Parathyroid adenoma (tissue), 2 donors: ENCODE measurements at regions not wholly inside any gene's neighbourhood (a gene's known extent, or its start where the extent isn't known, plus 50 kb on each side); places are given as distances from the start of the nearest gene placed in this dataset.

Experiments used
- H2AFZ ChIP-seq: fragments of 300-600 bp; sonication (generic); one replicate; pipeline ENCODE4 v1.7.0; 2017; ENCODE audit warnings: antibody characterized with exemption, mild to moderate bottlenecking
- H3K27ac ChIP-seq: fragments of 300-600 bp; sonication (generic); one replicate; pipeline ENCODE4 v1.7.0; 2017
- H3K27me3 ChIP-seq: fragments of 300-600 bp; sonication (generic); one replicate; pipeline ENCODE4 v1.7.0; 2017; ENCODE audit warnings: low read length; ENCODE audit not compliant: control insufficient read depth, insufficient read depth
- H3K36me3 ChIP-seq: fragments of 300-600 bp; sonication (generic); one replicate; pipeline ENCODE4 v1.7.0; 2017; ENCODE audit warnings: low read length; ENCODE audit not compliant: control insufficient read depth, insufficient read depth
- H3K4me1 ChIP-seq: fragments of 300-600 bp; sonication (generic); one replicate; pipeline ENCODE4 v1.7.0; 2017; ENCODE audit warnings: control low read depth
- H3K4me2 ChIP-seq: fragments of 300-600 bp; sonication (generic); one replicate; pipeline ENCODE4 v1.7.0; 2017; ENCODE audit warnings: low read length
- H3K4me3 ChIP-seq: fragments of 300-600 bp; sonication (generic); one replicate; pipeline ENCODE4 v1.7.0; 2017; ENCODE audit warnings: low read depth, low read length
- H3K79me2 ChIP-seq: fragments of 300-600 bp; sonication (generic); one replicate; pipeline ENCODE4 v1.7.0; 2017; ENCODE audit warnings: control low read depth
- H3K9ac ChIP-seq: fragments of 300-600 bp; sonication (generic); one replicate; pipeline ENCODE4 v1.7.0; 2017; ENCODE audit warnings: mild to moderate bottlenecking
- H3K9me3 ChIP-seq: fragments of 300-600 bp; sonication (generic); one replicate; pipeline ENCODE4 v1.7.0; 2017; ENCODE audit warnings: low read length; ENCODE audit not compliant: control insufficient read depth
- TF ChIP-seq, protein P1 (sequence below): fragments of 300-600 bp; sonication (generic); IDR thresholded peaks from one replicate; pipeline ENCODE4 v1.7.0; 2017; ENCODE audit warnings: antibody characterized with exemption, mild to moderate bottlenecking
- donor health status: primary hyperparathyroidism.

- H3K9me3 ChIP-seq, result no peaks in the 10 kb centered on the region
- H3K4me2 ChIP-seq, result no peak overlapping the region
- H3K4me1 ChIP-seq, result no peaks in the 10 kb centered on the region
- H3K4me3 ChIP-seq, result no peak overlapping the region
- no peak overlapping the region for H3K27ac ChIP-seq
- no peaks in the 10 kb centered on the region for H3K36me3 ChIP-seq
- H3K79me2 ChIP-seq, result no peaks in the 10 kb centered on the region
- TF ChIP-seq, protein P1, sequence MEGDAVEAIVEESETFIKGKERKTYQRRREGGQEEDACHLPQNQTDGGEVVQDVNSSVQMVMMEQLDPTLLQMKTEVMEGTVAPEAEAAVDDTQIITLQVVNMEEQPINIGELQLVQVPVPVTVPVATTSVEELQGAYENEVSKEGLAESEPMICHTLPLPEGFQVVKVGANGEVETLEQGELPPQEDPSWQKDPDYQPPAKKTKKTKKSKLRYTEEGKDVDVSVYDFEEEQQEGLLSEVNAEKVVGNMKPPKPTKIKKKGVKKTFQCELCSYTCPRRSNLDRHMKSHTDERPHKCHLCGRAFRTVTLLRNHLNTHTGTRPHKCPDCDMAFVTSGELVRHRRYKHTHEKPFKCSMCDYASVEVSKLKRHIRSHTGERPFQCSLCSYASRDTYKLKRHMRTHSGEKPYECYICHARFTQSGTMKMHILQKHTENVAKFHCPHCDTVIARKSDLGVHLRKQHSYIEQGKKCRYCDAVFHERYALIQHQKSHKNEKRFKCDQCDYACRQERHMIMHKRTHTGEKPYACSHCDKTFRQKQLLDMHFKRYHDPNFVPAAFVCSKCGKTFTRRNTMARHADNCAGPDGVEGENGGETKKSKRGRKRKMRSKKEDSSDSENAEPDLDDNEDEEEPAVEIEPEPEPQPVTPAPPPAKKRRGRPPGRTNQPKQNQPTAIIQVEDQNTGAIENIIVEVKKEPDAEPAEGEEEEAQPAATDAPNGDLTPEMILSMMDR, result no peak
- no peaks in the 10 kb centered on the region for H3K27me3 ChIP-seq
- no peak overlapping the region for H3K9ac ChIP-seq
- no peak overlapping the region for H2AFZ ChIP-seq
Observed at GRCh38 chr1:68352202-68352601, 97.6 kb downstream of the RPE65 start.

GRCh38 chr1:68347415-68347814 is 102.3 kb downstream of the RPE65 start:
- Histone ChIP-seq H3K4me1 (no peaks in the 10 kb centered on the region), H3K4me2 (no peak overlapping the region), H3K9me3 (no peaks in the 10 kb centered on the region), H3K79me2 (no peaks in the 10 kb centered on the region), H3K27ac (no peak overlapping the region), H3K4me3 (no peak overlapping the region), H3K27me3 (no peaks in the 10 kb centered on the region), H3K36me3 (no peaks in the 10 kb centered on the region), H2AFZ (no peak overlapping the region), H3K9ac (no peak overlapping the region)
- TF ChIP-seq, protein P1, result no peak

DNA sequence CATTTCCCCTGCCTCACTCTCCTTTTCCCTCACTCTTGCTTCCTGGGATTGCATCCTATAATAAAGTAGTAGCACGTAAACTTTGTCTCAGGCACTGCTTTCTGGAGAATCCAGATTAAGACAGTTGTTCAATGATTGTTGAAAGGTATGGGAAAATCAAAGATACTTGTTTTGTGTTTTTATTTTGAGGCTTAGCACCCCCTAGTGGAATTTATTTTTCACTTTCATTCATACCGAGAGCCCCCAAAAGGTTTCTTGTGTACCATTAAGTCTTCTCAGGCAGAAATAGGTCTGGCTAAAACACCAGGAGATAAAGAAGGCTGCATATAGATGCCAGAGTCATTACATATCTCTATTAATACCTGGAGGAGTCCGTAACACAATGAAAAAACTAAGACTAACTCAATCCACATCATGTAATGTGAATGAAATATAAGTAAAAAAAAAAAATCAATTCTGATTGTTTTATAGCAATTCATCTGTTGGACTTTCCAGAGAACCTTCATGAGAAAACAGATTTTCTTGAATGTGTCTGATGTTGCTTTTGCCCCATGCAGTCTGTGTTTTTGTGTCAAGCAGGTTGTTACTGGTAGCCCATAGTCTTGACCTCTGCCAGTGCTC is 103.5 kb downstream of the RPE65 start:
- TF ChIP-seq, protein P1, result peak; percentile 14
- Histone ChIP-seq H2AFZ (no peak overlapping the region), H3K36me3 (no peaks in the 10 kb centered on the region), H3K9ac (no peak overlapping the region), H3K79me2 (no peaks in the 10 kb centered on the region), H3K27me3 (no peaks in the 10 kb centered on the region), H3K9me3 (no peaks in the 10 kb centered on the region), H3K4me1 (no peaks in the 10 kb centered on the region), H3K4me2 (no peak overlapping the region), H3K4me3 (no peak overlapping the region), H3K27ac (no peak overlapping the region)

DNA sequence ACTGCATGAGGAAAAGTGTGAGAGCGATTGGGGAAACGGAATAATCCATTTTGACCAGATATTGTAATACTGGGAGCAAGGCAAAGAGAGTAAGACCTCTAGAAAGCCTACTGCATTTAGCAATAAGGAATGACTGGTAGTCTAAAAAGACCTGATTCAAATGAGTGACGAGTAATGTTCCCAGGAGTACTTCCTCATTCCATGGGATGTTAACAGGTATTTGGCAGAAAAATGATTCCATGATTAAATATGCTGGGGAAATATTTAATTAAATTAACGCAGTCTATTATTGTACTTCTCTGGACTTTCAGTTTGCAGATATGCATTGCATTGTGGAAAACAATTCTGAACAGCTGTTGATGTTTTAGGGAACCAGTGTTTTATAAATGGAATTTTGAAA is 105.5 kb downstream of the RPE65 start:
- H3K27me3 ChIP-seq, result no peaks in the 10 kb centered on the region
- H3K4me3 ChIP-seq, result no peak overlapping the region
- no peaks in the 10 kb centered on the region for H3K4me1 ChIP-seq
- no peak overlapping the region for H3K4me2 ChIP-seq
- TF ChIP-seq, protein P1, result no peak
- H3K79me2 ChIP-seq, result no peaks in the 10 kb centered on the region
- no peak overlapping the region for H3K9ac ChIP-seq
- H2AFZ ChIP-seq, result no peak overlapping the region
- no peaks in the 10 kb centered on the region for H3K36me3 ChIP-seq
- H3K27ac ChIP-seq, result no peak overlapping the region
- no peaks in the 10 kb centered on the region for H3K9me3 ChIP-seq

- TF ChIP-seq, protein P1, result no peak
- Histone ChIP-seq H3K9me3 (no peaks in the 10 kb centered on the region), H3K4me3 (no peak overlapping the region), H3K4me1 (no peaks in the 10 kb centered on the region), H3K36me3 (no peaks in the 10 kb centered on the region), H3K9ac (no peak overlapping the region), H3K27ac (no peak overlapping the region), H3K27me3 (no peaks in the 10 kb centered on the region), H3K79me2 (no peaks in the 10 kb centered on the region), H3K4me2 (no peak overlapping the region), H2AFZ (no peak overlapping the region)
Observed at GRCh38 chr1:68340951-68341350, 108.6 kb upstream of the WLS start.
